ENCODE measurements at regions not wholly inside any gene's neighbourhood (a gene's known extent, or its start where the extent isn't known, plus 50 kb on each side); places are given as distances from the start of the nearest gene placed in this dataset.

DNA sequence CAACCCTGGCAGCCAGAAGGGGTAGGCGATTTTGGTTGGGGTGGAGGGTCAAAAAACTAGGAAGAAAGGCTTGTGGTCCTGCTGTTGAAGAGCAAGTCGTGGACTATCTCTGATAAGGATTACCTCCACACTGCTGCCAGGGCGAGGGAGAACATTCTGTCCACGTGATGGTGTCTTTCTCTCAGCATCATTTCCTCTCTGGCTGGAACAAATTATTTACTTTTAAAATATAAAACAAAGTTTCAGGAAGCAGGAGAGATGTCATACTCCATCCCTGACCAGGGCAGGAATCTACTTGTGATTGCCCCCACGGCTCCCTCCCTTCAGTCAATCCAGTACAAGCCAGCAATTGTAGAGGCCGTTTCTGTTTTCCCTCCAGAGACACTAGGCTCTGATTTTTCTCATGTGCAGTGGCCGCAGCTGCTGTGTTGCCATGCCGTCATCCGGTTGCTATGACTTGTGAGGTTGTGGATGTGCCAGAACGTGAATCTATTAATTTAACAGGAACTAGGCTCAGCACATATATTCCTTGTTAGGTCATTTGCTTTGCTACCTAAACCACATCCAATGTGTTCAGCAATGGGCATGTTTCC lies 61.5 kb upstream of the PTGR2 start:
- Histone ChIP-seq H3K27me3 (ENCODE audit: insufficient read depth, low read length) (no peaks in the 10 kb centered on the region), H3K4me3 (ENCODE audit: insufficient read depth, low read length) (peak overlapping the region; percentile 13), H3K79me2 (ENCODE audit: insufficient read depth, low read length) (peaks cover 9% of the 10 kb centered on the region), H2AFZ (ENCODE audit: low read length) (peak overlapping the region; percentile 44), H3K9me3 (ENCODE audit: low read depth, low read length) (no peaks in the 10 kb centered on the region), H3K4me2 (ENCODE audit: insufficient read depth, low read length) (peak overlapping the region; percentile 57), H4K20me1 (ENCODE audit: insufficient read depth, low read length) (peaks cover 4% of the 10 kb centered on the region), H3K27ac (ENCODE audit: low read depth, low read length) (peak overlapping the region; percentile 99), H3K36me3 (ENCODE audit: insufficient read depth, low read length) (no peaks in the 10 kb centered on the region), H3K4me1 (ENCODE audit: insufficient read depth, low read length) (peaks cover 55% of the 10 kb centered on the region)
- DNase-seq (ENCODE audit: insufficient read length, low spot score, missing footprints) = peak; percentile 89
- TF ChIP-seq, protein P1, sequence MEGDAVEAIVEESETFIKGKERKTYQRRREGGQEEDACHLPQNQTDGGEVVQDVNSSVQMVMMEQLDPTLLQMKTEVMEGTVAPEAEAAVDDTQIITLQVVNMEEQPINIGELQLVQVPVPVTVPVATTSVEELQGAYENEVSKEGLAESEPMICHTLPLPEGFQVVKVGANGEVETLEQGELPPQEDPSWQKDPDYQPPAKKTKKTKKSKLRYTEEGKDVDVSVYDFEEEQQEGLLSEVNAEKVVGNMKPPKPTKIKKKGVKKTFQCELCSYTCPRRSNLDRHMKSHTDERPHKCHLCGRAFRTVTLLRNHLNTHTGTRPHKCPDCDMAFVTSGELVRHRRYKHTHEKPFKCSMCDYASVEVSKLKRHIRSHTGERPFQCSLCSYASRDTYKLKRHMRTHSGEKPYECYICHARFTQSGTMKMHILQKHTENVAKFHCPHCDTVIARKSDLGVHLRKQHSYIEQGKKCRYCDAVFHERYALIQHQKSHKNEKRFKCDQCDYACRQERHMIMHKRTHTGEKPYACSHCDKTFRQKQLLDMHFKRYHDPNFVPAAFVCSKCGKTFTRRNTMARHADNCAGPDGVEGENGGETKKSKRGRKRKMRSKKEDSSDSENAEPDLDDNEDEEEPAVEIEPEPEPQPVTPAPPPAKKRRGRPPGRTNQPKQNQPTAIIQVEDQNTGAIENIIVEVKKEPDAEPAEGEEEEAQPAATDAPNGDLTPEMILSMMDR (IDR thresholded peaks at IDR 0.05; ENCODE audit: extremely low read depth, low read depth, low read length) = no peak

- no peak overlapping the region for H3K4me3 ChIP-seq (ENCODE audit: insufficient read depth, low read length)
- H3K36me3 ChIP-seq (ENCODE audit: insufficient read depth, low read length) = no peaks in the 10 kb centered on the region
- H3K27ac ChIP-seq (ENCODE audit: low read depth, low read length) = peak overlapping the region; percentile 99
- peaks cover 11% of the 10 kb centered on the region for H4K20me1 ChIP-seq (ENCODE audit: insufficient read depth, low read length)
- no peak overlapping the region for H2AFZ ChIP-seq (ENCODE audit: low read length)
- TF ChIP-seq, protein P1 (IDR thresholded peaks at IDR 0.05; ENCODE audit: extremely low read depth, low read depth, low read length) = no peak
- H3K4me1 ChIP-seq (ENCODE audit: insufficient read depth, low read length) = peaks cover 56% of the 10 kb centered on the region
- H3K27me3 ChIP-seq (ENCODE audit: insufficient read depth, low read length) = no peaks in the 10 kb centered on the region
- H3K9me3 ChIP-seq (ENCODE audit: low read depth, low read length) = no peaks in the 10 kb centered on the region
- H3K4me2 ChIP-seq (ENCODE audit: insufficient read depth, low read length) = peak overlapping the region; percentile 57
- DNase-seq (ENCODE audit: insufficient read length, low spot score, missing footprints) = no peak
- peaks cover 21% of the 10 kb centered on the region for H3K79me2 ChIP-seq (ENCODE audit: insufficient read depth, low read length)
These were observed 62.7 kb upstream of the PTGR2 start for GRCh38 chr14:73788701-73789551.

GRCh38 chr14:73788317-73788598 lies 63.4 kb upstream of the PTGR2 start:
- Histone ChIP-seq H2AFZ (ENCODE audit: low read length) (peak overlapping the region; percentile 26), H3K4me2 (ENCODE audit: insufficient read depth, low read length) (peak overlapping the region; percentile 99), H3K27ac (ENCODE audit: low read depth, low read length) (peak overlapping the region; percentile 96), H3K4me3 (ENCODE audit: insufficient read depth, low read length) (peak overlapping the region; percentile 75), H3K4me1 (ENCODE audit: insufficient read depth, low read length) (peaks cover 62% of the 10 kb centered on the region), H3K9me3 (ENCODE audit: low read depth, low read length) (no peaks in the 10 kb centered on the region), H3K79me2 (ENCODE audit: insufficient read depth, low read length) (peaks cover 27% of the 10 kb centered on the region), H3K27me3 (ENCODE audit: insufficient read depth, low read length) (no peaks in the 10 kb centered on the region), H3K36me3 (ENCODE audit: insufficient read depth, low read length) (no peaks in the 10 kb centered on the region), H4K20me1 (ENCODE audit: insufficient read depth, low read length) (peaks cover 13% of the 10 kb centered on the region)
- DNase-seq (ENCODE audit: insufficient read length, low spot score, missing footprints) = no peak
- TF ChIP-seq, protein P1 (IDR thresholded peaks at IDR 0.05; ENCODE audit: extremely low read depth, low read depth, low read length) = no peak
